ENCODE measurements at regions not wholly inside any gene's neighbourhood (a gene's known extent, or its start where the extent isn't known, plus 50 kb on each side); places are given as distances from the start of the nearest gene placed in this dataset.
"Not testable (repeated sequence)": the region's sequence is repeated elsewhere in the genome, so short reads cannot be mapped to it uniquely, and the experiment has no call there.

- not testable (repeated sequence) for DNase-seq (ENCODE audit: low read depth)
These were observed 94.4 kb downstream of the LSM3 start for GRCh38 chr3:14272959-14273560.

- no peak for DNase-seq (ENCODE audit: low read depth)
These were observed 95.4 kb downstream of the LSM3 start for GRCh38 chr3:14273901-14274611.

- no peak for DNase-seq (ENCODE audit: low read depth)
These were observed 96.0 kb downstream of the LSM3 start for GRCh38 chr3:14274612-14274936.

- DNase-seq (ENCODE audit: low read depth), result no peak
These were observed 96.7 kb downstream of the LSM3 start for GRCh38 chr3:14274999-14275961.

GRCh38 chr3:14275962-14276909, 97.6 kb downstream of the LSM3 start:
- DNase-seq (ENCODE audit: low read depth), result no peak

- no peak for DNase-seq (ENCODE audit: low read depth)
These were observed 98.9 kb downstream of the LSM3 start for GRCh38 chr3:14277557-14277956.

- DNase-seq (ENCODE audit: low read depth), result no peak
These were observed 99.7 kb downstream of the LSM3 start for GRCh38 chr3:14278265-14278798.

GRCh38 chr3:14278799-14279625, 100.4 kb downstream of the LSM3 start:
- DNase-seq (ENCODE audit: low read depth), result no peak

GRCh38 chr3:14279626-14280061, 101.0 kb downstream of the LSM3 start:
- no peak for DNase-seq (ENCODE audit: low read depth)

- no peak for DNase-seq (ENCODE audit: low read depth)
These were observed 101.7 kb downstream of the LSM3 start for GRCh38 chr3:14280326-14280725.

- no peak for DNase-seq (ENCODE audit: low read depth)
These were observed 102.4 kb downstream of the LSM3 start for GRCh38 chr3:14281053-14281452.

GRCh38 chr3:14282001-14282705, 103.5 kb downstream of the LSM3 start:
- DNase-seq (ENCODE audit: low read depth), result no peak

- DNase-seq (ENCODE audit: low read depth), result no peak
These were observed 104.1 kb downstream of the LSM3 start for GRCh38 chr3:14282706-14283075.

GRCh38 chr3:14283092-14283812, 104.6 kb downstream of the LSM3 start:
- DNase-seq (ENCODE audit: low read depth), result no peak

- no peak for DNase-seq (ENCODE audit: low read depth)
These were observed 105.3 kb downstream of the LSM3 start for GRCh38 chr3:14283813-14284438.

GRCh38 chr3:14284694-14285547, 106.3 kb downstream of the LSM3 start:
- DNase-seq (ENCODE audit: low read depth), result no peak

GRCh38 chr3:14285548-14285925, 106.9 kb downstream of the LSM3 start:
- DNase-seq (ENCODE audit: low read depth), result no peak
